ENCODE measurements at regions not wholly inside any gene's neighbourhood (a gene's known extent, or its start where the extent isn't known, plus 50 kb on each side); places are given as distances from the start of the nearest gene placed in this dataset.
A peak's percentile ranks its signal among the peaks of the same experiment; 100 is the strongest.
"Not testable (repeated sequence)": the region's sequence is repeated elsewhere in the genome, so short reads cannot be mapped to it uniquely, and the experiment has no call there.

- DNase-seq, result no peak
Observed at GRCh38 chr2:168300460-168300859, 53.1 kb upstream of the STK39 start.

GRCh38 chr2:168304024-168304681, 56.8 kb upstream of the STK39 start:
- DNase-seq, result no peak

- DNase-seq, result no peak
Observed at GRCh38 chr2:168307379-168307778, 60.0 kb upstream of the STK39 start.

- DNase-seq, result no peak
Observed at GRCh38 chr2:168310580-168310979, 63.2 kb upstream of the STK39 start.

GRCh38 chr2:168311261-168311910, 64.0 kb upstream of the STK39 start:
- DNase-seq, result no peak

- no peak for DNase-seq
Observed at GRCh38 chr2:168312036-168312822, 64.8 kb upstream of the STK39 start.

GRCh38 chr2:168314236-168314635, 66.8 kb upstream of the STK39 start:
- no peak for DNase-seq

GRCh38 chr2:168315331-168316072, 68.1 kb upstream of the STK39 start:
- no peak for DNase-seq

GRCh38 chr2:168316073-168316440, 68.7 kb upstream of the STK39 start:
- DNase-seq, result no peak

- no peak for DNase-seq
Observed at GRCh38 chr2:168317282-168317681, 69.9 kb upstream of the STK39 start.

GRCh38 chr2:168320267-168320666, 72.9 kb upstream of the STK39 start:
- DNase-seq, result no peak

- DNase-seq, result no peak
Observed at GRCh38 chr2:168322325-168323007, 75.1 kb upstream of the STK39 start.

- no peak for DNase-seq
Observed at GRCh38 chr2:168323529-168324021, 76.2 kb upstream of the STK39 start.

GRCh38 chr2:168326572-168326971, 79.2 kb upstream of the STK39 start:
- no peak for DNase-seq

GRCh38 chr2:168327328-168327727, 79.9 kb upstream of the STK39 start:
- DNase-seq, result no peak

GRCh38 chr2:168328421-168328820, 81.0 kb upstream of the STK39 start:
- no peak for DNase-seq

GRCh38 chr2:168330624-168331423, 83.4 kb upstream of the STK39 start:
- no peak for DNase-seq

- DNase-seq, result not testable (repeated sequence)
Observed at GRCh38 chr2:168335254-168335653, 87.9 kb upstream of the STK39 start.

GRCh38 chr2:168336786-168337388, 89.5 kb upstream of the STK39 start:
- peak; percentile 59 for DNase-seq

- no peak for DNase-seq
Observed at GRCh38 chr2:168338292-168338691, 90.9 kb upstream of the STK39 start.

GRCh38 chr2:168338803-168339437, 91.5 kb upstream of the STK39 start:
- DNase-seq, result no peak
